Activated B cell treated with CpG ODN at 0.5 μM for 24 hours (primary cell): ENCODE measurements at regions not wholly inside any gene's neighbourhood (a gene's known extent, or its start where the extent isn't known, plus 50 kb on each side); places are given as distances from the start of the nearest gene placed in this dataset.

Experiments
- ATAC-seq: fragments of 200-7000 bp; cut with Tn5 transposase; one replicate; pipeline ENCODE4 v1.10.0; 2021; ENCODE audit warnings: low read depth, mild to moderate bottlenecking, moderate library complexity
- CTCF ChIA-PET: fragments of 350-600 bp; sonication (Branson Sonifier 250); formaldehyde crosslinking; loops from one replicate; lab custom pipeline; 2021; ENCODE audit warnings: antibody characterized with exemption; lab: Charles Lee
- POLR2A ChIA-PET: fragments of 350-600 bp; sonication (Branson Sonifier 250); formaldehyde crosslinking; loops from one replicate; lab custom pipeline; 2021; ENCODE audit warnings: antibody characterized with exemption; lab: Charles Lee
- DNase-seq: peaks from one replicate; pipeline ENCODE4 v3.0.0; 2022
- H3K27ac Mint-ChIP-seq: one replicate; pipeline ENCODE4 v1.8.0; 2020; ENCODE audit warnings: mixed read lengths
- H3K27me3 Mint-ChIP-seq: one replicate; pipeline ENCODE4 v1.8.0; 2021; ENCODE audit warnings: mixed read lengths
- H3K36me3 Mint-ChIP-seq: one replicate; pipeline ENCODE4 v1.8.0; 2021; ENCODE audit warnings: low read depth, mixed read lengths
- H3K4me1 Mint-ChIP-seq: one replicate; pipeline ENCODE4 v1.8.0; 2021; ENCODE audit warnings: mixed read lengths
- H3K4me3 Mint-ChIP-seq: one replicate; pipeline ENCODE4 v1.8.0; 2020; ENCODE audit warnings: mild to moderate bottlenecking, mixed read lengths
- H3K9me3 Mint-ChIP-seq: one replicate; pipeline ENCODE4 v1.8.0; 2020; ENCODE audit warnings: mixed read lengths
- intact Hi-C: fragments of 100-400 bp; cut with micrococcal nuclease; formaldehyde crosslinking; loops from one replicate; pipeline ENCODE4 v1.15.1; 2024
- TF ChIP-seq, protein P1 (sequence below): fragments of 200-600 bp; IDR thresholded peaks from one replicate; pipeline ENCODE4 v1.8.0; 2022; ENCODE audit warnings: antibody characterized with exemption, mild to moderate bottlenecking

DNA sequence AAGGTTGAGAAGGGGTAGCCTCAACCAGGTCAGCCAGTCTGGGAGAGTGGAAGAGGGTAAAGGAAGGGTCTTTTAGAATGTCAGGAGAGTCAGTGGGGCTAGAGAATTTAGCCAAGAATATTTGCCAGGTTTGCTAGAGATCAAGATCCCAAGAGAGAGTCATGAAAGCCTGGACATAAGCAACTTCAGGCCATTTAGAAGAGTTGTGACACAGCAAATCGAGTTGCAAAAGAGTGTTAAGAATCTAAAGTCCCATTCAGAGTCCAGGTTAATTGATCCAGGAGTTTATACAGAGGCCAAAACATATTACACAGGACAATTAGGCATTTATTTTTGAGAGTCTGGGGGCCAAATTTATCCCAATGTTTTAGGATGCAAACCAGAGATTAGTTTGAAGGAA, 1260.1 kb upstream of the ACO1 start:
- DNase-seq, result no peak
- TF ChIP-seq, protein P1, sequence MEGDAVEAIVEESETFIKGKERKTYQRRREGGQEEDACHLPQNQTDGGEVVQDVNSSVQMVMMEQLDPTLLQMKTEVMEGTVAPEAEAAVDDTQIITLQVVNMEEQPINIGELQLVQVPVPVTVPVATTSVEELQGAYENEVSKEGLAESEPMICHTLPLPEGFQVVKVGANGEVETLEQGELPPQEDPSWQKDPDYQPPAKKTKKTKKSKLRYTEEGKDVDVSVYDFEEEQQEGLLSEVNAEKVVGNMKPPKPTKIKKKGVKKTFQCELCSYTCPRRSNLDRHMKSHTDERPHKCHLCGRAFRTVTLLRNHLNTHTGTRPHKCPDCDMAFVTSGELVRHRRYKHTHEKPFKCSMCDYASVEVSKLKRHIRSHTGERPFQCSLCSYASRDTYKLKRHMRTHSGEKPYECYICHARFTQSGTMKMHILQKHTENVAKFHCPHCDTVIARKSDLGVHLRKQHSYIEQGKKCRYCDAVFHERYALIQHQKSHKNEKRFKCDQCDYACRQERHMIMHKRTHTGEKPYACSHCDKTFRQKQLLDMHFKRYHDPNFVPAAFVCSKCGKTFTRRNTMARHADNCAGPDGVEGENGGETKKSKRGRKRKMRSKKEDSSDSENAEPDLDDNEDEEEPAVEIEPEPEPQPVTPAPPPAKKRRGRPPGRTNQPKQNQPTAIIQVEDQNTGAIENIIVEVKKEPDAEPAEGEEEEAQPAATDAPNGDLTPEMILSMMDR, result no peak
- ChIA-PET CTCF (no interaction called here), POLR2A (no interaction called here)
- no peak for ATAC-seq
- intact Hi-C loops, result no loop called here
- no peaks in the 10 kb centered on the region for H3K9me3 Mint-ChIP-seq
- H3K27ac Mint-ChIP-seq, result no peak overlapping the region
- H3K27me3 Mint-ChIP-seq, result no peaks in the 10 kb centered on the region
- no peaks in the 10 kb centered on the region for H3K36me3 Mint-ChIP-seq
- no peaks in the 10 kb centered on the region for H3K4me1 Mint-ChIP-seq
- H3K4me3 Mint-ChIP-seq, result no peak overlapping the region

DNA sequence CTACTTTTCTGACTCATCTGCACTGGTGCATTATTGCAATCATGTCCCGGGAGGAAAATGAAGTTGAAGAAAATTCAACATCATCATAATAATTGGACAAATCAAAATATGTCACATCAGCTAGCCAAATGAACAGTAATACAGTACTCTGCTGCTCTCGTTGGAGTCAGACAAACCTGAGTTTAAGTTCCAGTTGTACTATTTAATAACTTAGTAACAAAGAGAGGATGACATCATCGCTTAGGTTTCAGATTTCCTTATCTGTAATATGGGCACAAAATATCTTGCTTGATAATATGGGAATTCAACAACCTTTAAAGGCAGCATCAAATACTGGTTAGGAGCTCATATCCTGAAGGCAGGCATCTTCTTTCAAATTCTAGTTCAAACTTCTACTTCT, 1248.9 kb upstream of the ACO1 start:
- ChIA-PET POLR2A (no interaction called here), CTCF (no interaction called here)
- intact Hi-C loops, result no loop called here
- Mint-ChIP-seq H3K27me3 (no peaks in the 10 kb centered on the region), H3K4me3 (no peak overlapping the region), H3K4me1 (no peaks in the 10 kb centered on the region), H3K27ac (no peak overlapping the region), H3K9me3 (no peaks in the 10 kb centered on the region), H3K36me3 (no peaks in the 10 kb centered on the region)
- no peak for DNase-seq
- ATAC-seq, result no peak
- TF ChIP-seq, protein P1, result no peak

DNA sequence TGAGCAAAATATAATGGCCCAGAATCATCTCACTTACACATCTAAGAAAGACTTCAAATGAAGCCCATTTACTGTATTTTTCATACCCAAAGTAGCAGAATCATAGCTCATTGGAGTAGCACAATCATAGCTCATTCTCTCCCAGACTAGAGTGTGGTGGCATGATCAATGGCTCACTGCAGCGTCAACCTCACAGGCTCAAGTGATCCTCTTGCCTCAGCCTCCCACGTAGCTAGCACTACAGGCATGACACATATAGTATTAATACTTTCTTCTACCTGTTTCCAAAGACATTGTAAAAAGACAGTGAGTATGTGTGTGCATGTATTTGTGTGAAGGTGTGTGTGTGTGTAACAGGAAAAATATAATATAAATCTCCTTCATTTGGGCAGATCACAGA, 1247.9 kb upstream of the ACO1 start:
- no peaks in the 10 kb centered on the region for H3K36me3 Mint-ChIP-seq
- ChIA-PET CTCF (no interaction called here), POLR2A (no interaction called here)
- intact Hi-C loops, result no loop called here
- DNase-seq (no peak), ATAC-seq (no peak)
- H3K9me3 Mint-ChIP-seq, result no peaks in the 10 kb centered on the region
- no peaks in the 10 kb centered on the region for H3K27me3 Mint-ChIP-seq
- H3K4me1 Mint-ChIP-seq, result no peaks in the 10 kb centered on the region
- H3K27ac Mint-ChIP-seq, result no peak overlapping the region
- TF ChIP-seq, protein P1, result no peak
- H3K4me3 Mint-ChIP-seq, result no peak overlapping the region

DNA sequence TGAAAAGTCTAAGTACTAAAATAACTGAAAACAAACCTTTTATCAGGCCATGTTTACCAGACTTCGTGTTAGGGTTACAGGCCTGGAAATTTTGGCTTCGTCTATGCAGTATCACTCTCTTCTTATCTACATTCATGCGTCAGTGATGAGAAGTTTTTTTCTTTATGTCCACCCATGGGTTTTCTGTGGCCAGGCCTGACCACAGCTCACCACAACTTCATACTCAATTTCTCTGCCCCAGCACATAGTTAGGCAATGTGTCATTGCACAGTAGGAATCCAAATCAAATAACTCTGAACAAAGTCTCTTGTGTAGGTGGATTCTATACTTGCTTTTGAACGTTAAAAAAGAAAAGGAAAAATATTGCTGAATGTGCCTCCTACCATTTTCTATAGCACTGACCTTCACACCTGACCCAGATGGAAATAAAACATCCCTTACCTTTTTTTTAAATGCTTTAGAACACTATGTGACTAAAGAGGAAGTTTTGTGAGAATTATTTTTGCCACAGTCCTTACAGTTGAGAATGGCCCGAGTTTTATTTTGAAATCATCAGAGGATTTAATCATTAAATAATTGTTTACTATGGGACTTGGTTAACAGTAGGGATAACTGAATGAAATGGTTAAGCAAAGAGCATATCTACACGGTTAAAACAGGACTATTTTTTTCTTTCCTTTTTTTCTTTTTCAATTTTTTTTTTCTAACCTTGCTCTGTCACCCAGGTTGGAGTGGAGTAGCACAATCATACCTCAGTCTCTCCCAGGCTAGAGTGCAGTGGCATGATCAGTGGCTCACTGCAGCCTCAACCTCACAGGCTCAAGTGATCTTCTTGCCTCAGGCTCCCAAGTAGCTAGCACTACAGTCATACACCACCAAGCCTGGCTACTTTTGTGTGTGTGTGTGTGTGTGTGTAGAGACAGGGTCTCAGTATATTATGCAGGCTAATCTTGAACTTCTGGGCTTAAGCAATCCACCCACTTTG, 1247.0 kb upstream of the ACO1 start:
- Mint-ChIP-seq H3K9me3 (no peaks in the 10 kb centered on the region), H3K36me3 (no peaks in the 10 kb centered on the region), H3K4me1 (no peaks in the 10 kb centered on the region), H3K27ac (no peak overlapping the region), H3K27me3 (no peaks in the 10 kb centered on the region), H3K4me3 (no peak overlapping the region)
- TF ChIP-seq, protein P1, result no peak
- DNase-seq, result no peak
- CTCF ChIA-PET, result no interaction called here
- ATAC-seq, result no peak
- intact Hi-C loops, result no loop called here
- POLR2A ChIA-PET, result no interaction called here

DNA sequence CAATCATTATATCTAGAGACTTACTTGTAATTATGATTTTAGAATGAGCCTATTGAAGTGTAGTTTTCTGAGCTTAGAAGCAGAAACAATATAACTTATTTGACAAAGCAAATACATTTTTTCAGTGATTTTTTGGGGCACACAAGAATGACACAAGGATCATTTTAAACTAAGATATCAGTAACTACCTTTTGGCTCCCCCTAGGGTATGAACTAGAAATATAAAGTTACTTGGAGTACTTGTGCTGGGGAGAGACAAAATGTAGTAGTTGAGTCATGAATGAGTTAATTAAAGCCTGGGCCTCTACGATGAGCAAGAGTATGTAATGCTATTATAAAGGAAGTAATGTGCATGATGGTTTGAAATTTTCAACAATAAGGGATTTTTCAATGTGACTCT, 1244.1 kb upstream of the ACO1 start:
- Mint-ChIP-seq H3K9me3 (no peaks in the 10 kb centered on the region), H3K4me3 (no peak overlapping the region), H3K27me3 (no peaks in the 10 kb centered on the region), H3K27ac (no peak overlapping the region), H3K36me3 (no peaks in the 10 kb centered on the region), H3K4me1 (no peaks in the 10 kb centered on the region)
- TF ChIP-seq, protein P1, result no peak
- intact Hi-C loops, result no loop called here
- CTCF ChIA-PET, result no interaction called here
- DNase-seq (no peak), ATAC-seq (no peak)
- POLR2A ChIA-PET, result no interaction called here
